ES-I3 (cell line): ENCODE measurements at regions not wholly inside any gene's neighbourhood (a gene's known extent, or its start where the extent isn't known, plus 50 kb on each side); places are given as distances from the start of the nearest gene placed in this dataset.
"Not testable (repeated sequence)": the region's sequence is repeated elsewhere in the genome, so short reads cannot be mapped to it uniquely, and the experiment has no call there.

Source experiments
- H3K36me3 ChIP-seq: 2 replicates; pipeline ENCODE4 v1.6.1; 2013; ENCODE audit warnings: mild to moderate bottlenecking, low read length, control low read depth, moderate library complexity; ENCODE audit not compliant: insufficient read depth
- H3K4me1 ChIP-seq: 2 replicates; pipeline ENCODE4 v1.6.1; 2013; ENCODE audit warnings: mild to moderate bottlenecking, control low read depth, low read length; ENCODE audit not compliant: insufficient read depth
- H3K9ac ChIP-seq: 2 replicates; pipeline ENCODE4 v1.6.1; 2013; ENCODE audit warnings: low read depth, mild to moderate bottlenecking, low read length, moderate library complexity
- H3K9me3 ChIP-seq: 2 replicates; pipeline ENCODE4 v1.6.1; 2013; ENCODE audit warnings: mild to moderate bottlenecking, low read length, moderate library complexity; ENCODE audit not compliant: control insufficient read depth, insufficient read depth

- no peaks in the 10 kb centered on the region for H3K36me3 ChIP-seq
- no peaks in the 10 kb centered on the region for H3K4me1 ChIP-seq
- peaks cover 9% of the 10 kb centered on the region; the same call in 1 of the 2 replicates for H3K9me3 ChIP-seq
- no peak overlapping the region for H3K9ac ChIP-seq
Measured at GRCh38 chr6:66561479-66561878, 854.5 kb upstream of the EYS start.

DNA sequence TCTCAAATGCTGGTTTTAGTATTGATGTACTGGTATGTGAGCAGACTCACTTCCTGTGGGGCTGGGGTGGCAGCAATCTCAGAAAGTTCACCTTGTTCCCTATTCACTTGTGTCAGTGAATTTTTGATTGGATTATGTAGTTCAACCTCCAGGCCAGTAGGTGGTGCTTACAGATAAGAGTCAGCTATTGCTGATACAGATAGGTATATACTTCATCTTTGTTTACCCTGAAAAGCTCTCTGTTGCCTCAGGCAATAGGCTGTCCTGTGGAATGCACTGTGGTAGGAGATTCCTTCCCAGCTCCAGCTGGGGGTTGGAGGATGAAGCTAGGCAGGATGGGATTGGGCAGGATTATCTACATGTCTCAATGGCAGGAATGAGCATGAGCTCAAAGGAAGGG is 851.2 kb upstream of the EYS start:
- no peaks in the 10 kb centered on the region for H3K36me3 ChIP-seq
- H3K9ac ChIP-seq = no peak overlapping the region
- no peaks in the 10 kb centered on the region; the same call in 1 of the 2 replicates for H3K9me3 ChIP-seq
- no peaks in the 10 kb centered on the region for H3K4me1 ChIP-seq

GRCh38 chr6:66556936-66557335 is 849.9 kb upstream of the EYS start:
- no peak overlapping the region for H3K9ac ChIP-seq

GRCh38 chr6:66555082-66555481 is 848.1 kb upstream of the EYS start:
- Histone ChIP-seq H3K9me3 (no peaks in the 10 kb centered on the region), H3K9ac (no peak overlapping the region), H3K4me1 (no peaks in the 10 kb centered on the region), H3K36me3 (no peaks in the 10 kb centered on the region)

More at GRCh38 chr6:66556936-66557335, 849.9 kb upstream of the EYS start:
- Histone ChIP-seq H3K9me3 (no peaks in the 10 kb centered on the region), H3K4me1 (no peaks in the 10 kb centered on the region), H3K36me3 (no peaks in the 10 kb centered on the region)

DNA sequence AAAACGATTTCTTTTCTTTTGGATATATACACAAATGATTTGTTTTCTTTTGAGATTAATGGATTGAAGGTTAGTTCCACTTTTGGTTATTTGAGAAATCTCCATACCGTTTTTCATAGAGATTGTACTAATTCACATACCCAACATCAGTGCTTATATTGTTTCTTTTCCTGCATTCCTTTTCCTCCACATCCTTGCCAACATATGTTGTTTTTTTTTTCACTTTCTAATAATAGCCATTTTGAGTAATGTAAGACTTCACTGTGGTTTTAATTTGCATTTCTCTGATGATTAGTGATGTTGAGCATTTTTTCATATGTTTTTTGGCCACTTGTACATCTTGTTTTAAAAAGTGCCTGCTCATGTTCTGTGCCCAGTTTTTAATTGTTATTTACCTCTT is 846.4 kb upstream of the EYS start:
- Histone ChIP-seq H3K9me3 (no peaks in the 10 kb centered on the region), H3K36me3 (no peaks in the 10 kb centered on the region), H3K4me1 (no peaks in the 10 kb centered on the region), H3K9ac (no peak overlapping the region)

- H3K36me3 ChIP-seq = no peaks in the 10 kb centered on the region
- no peaks in the 10 kb centered on the region for H3K4me1 ChIP-seq
- no peaks in the 10 kb centered on the region; the same call in 1 of the 2 replicates for H3K9me3 ChIP-seq
- H3K9ac ChIP-seq = no peak overlapping the region
Measured at GRCh38 chr6:66538551-66539135, 831.6 kb upstream of the EYS start.

GRCh38 chr6:66533921-66534404 is 826.9 kb upstream of the EYS start:
- no peak overlapping the region for H3K9ac ChIP-seq
- no peaks in the 10 kb centered on the region for H3K4me1 ChIP-seq
- H3K36me3 ChIP-seq = no peaks in the 10 kb centered on the region
- H3K9me3 ChIP-seq = no peaks in the 10 kb centered on the region

DNA sequence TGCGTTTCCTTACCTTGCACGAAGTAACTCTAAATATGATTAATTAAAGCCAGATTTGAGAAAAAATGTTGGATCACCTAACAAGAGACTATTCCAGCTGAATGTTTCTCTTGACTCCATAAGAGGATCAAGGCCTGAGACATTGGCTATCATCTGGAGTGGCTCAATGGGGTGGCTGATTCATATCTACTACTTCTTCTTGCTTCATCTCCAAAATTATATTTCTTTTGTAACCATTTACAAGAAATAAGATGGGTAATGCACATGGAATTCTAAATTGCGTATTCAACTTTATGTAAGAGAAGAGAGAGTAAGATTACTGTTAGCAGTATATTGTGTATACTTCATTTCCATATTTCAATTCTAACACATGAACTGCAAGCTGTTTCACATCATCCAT is 819.0 kb upstream of the EYS start:
- Histone ChIP-seq H3K4me1 (no peaks in the 10 kb centered on the region), H3K36me3 (no peaks in the 10 kb centered on the region), H3K9ac (no peak overlapping the region), H3K9me3 (no peaks in the 10 kb centered on the region)

DNA sequence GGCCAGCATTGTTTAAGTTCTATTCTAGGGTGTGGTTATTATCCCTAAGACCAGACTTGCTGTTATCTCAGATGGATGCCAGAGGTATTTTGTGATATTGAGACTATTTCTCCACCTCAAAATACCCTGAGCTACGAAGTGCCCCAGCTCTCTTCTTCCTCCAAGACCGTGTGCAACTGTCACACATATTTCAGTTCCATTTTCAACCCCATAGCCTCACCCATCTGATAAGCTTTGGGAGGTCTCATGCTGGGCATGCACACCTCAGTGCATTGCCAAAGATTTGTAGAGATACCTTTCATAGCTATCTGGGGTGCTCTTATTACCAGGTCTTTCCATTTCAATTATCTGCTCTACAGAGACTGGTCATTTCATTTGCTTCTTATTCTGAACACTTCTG is 815.8 kb upstream of the EYS start:
- no peaks in the 10 kb centered on the region for H3K9me3 ChIP-seq
- H3K4me1 ChIP-seq = no peaks in the 10 kb centered on the region
- H3K9ac ChIP-seq = no peak overlapping the region
- no peaks in the 10 kb centered on the region for H3K36me3 ChIP-seq

- Histone ChIP-seq H3K9ac (no peak overlapping the region), H3K9me3 (no peaks in the 10 kb centered on the region), H3K4me1 (no peaks in the 10 kb centered on the region), H3K36me3 (no peaks in the 10 kb centered on the region)
Measured at GRCh38 chr6:66516377-66516776, 809.4 kb upstream of the EYS start.

DNA sequence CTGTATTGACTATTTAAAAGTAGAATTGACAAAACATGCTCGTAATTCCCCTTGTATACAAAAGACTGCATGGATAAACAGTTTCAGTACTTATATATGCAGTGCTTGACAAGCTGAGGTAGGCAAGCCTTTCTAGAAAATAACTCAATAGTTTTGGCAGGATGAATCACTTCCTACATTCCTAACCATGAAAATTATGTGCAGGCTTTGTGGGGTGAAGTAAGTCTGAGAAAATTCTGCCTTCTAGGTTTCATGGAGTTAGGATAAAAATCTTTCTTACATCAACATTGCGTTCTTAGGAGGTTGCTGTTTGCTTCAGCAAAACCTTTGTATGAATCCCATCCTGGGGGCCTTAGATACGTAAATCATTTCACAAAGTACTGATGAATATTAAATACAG is 801.4 kb upstream of the EYS start:
- Histone ChIP-seq H3K36me3 (no peaks in the 10 kb centered on the region), H3K4me1 (no peaks in the 10 kb centered on the region), H3K9ac (no peak overlapping the region), H3K9me3 (no peaks in the 10 kb centered on the region)

DNA sequence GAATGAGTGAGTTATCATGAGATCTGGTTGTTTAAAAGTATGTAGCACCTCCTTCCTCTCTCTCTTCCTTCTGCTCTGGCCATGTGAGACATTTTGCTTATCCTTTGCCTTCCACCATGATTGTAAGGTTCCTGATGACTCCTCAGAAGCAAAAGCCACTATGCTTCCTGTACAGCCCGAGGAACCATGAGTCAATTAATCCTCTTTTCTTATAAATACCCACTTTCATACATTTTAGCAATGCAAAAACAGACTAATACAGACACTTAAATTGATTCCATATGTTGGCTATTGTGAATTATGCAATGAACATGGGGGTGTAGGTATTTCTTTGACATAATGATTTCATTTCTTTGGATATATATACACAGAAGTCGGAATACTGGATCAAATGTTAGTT is 792.8 kb upstream of the EYS start:
- Histone ChIP-seq H3K9me3 (no peaks in the 10 kb centered on the region), H3K4me1 (no peaks in the 10 kb centered on the region), H3K36me3 (no peaks in the 10 kb centered on the region), H3K9ac (no peak overlapping the region)

GRCh38 chr6:66496659-66497058 is 789.6 kb upstream of the EYS start:
- H3K9ac ChIP-seq = no peak overlapping the region
- no peaks in the 10 kb centered on the region for H3K9me3 ChIP-seq
- H3K36me3 ChIP-seq = no peaks in the 10 kb centered on the region
- no peaks in the 10 kb centered on the region for H3K4me1 ChIP-seq

DNA sequence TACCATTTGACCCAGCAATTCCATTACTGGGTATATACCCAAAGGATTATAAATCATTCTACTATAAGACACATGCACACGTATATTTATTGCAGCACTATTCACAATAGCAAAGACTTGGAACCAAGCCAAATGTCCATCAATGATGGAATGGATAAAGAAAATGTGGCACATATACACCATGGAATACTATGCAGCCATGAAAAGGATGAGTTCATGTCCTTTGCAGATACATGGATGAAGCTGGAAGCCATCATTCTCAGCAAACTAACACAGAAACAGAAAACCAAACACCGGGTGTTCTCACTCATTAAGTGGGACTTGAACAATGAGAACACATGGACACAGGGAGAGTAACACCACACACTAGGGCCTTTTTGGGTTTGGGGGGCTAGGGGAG is 787.6 kb upstream of the EYS start:
- not testable (repeated sequence) for H3K4me1 ChIP-seq, H3K9ac ChIP-seq, H3K36me3 ChIP-seq, H3K9me3 ChIP-seq

GRCh38 chr6:66489269-66489987 is 782.4 kb upstream of the EYS start:
- no peaks in the 10 kb centered on the region for H3K36me3 ChIP-seq
- H3K9me3 ChIP-seq = no peaks in the 10 kb centered on the region
- H3K4me1 ChIP-seq = no peaks in the 10 kb centered on the region
- no peak overlapping the region for H3K9ac ChIP-seq
